Nephron progenitor cell (in vitro differentiated cells): ENCODE measurements at regions not wholly inside any gene's neighbourhood (a gene's known extent, or its start where the extent isn't known, plus 50 kb on each side); places are given as distances from the start of the nearest gene placed in this dataset.
"Not testable (repeated sequence)": the region's sequence is repeated elsewhere in the genome, so short reads cannot be mapped to it uniquely, and the experiment has no call there.

Source experiments
- DNase-seq: peaks from one replicate; pipeline ENCODE4 v3.0.0; 2021
- H3K27ac Mint-ChIP-seq: 2 replicates; pipeline ENCODE4 v1.8.0; 2021; ENCODE audit warnings: mild to moderate bottlenecking, moderate library complexity, mixed read lengths
- H3K27me3 Mint-ChIP-seq: 2 replicates; pipeline ENCODE4 v1.8.0; 2021; ENCODE audit warnings: mild to moderate bottlenecking, low read depth, mixed read lengths; ENCODE audit not compliant: poor library complexity
- H3K36me3 Mint-ChIP-seq: 2 replicates; pipeline ENCODE4 v1.8.0; 2021; ENCODE audit warnings: low read depth, mixed read lengths
- H3K4me1 Mint-ChIP-seq: 2 replicates; pipeline ENCODE4 v1.8.0; 2021; ENCODE audit warnings: mixed read lengths
- H3K4me3 Mint-ChIP-seq: 2 replicates; pipeline ENCODE4 v1.8.0; 2021; ENCODE audit warnings: mild to moderate bottlenecking, moderate library complexity, mixed read lengths
- H3K9me3 Mint-ChIP-seq: 2 replicates; pipeline ENCODE4 v1.8.0; 2021; ENCODE audit warnings: mild to moderate bottlenecking, moderate library complexity, mixed read lengths
- TF ChIP-seq, protein P1 (sequence below): fragments of 200-600 bp; sonication (generic); IDR thresholded peaks from 2 replicates; pipeline ENCODE4 v1.5.0; 2021; ENCODE audit warnings: antibody characterized with exemption

- no peak overlapping the region for H3K27ac Mint-ChIP-seq
- DNase-seq = no peak
- H3K9me3 Mint-ChIP-seq = no peaks in the 10 kb centered on the region
- no peaks in the 10 kb centered on the region for H3K36me3 Mint-ChIP-seq
- TF ChIP-seq, protein P1, sequence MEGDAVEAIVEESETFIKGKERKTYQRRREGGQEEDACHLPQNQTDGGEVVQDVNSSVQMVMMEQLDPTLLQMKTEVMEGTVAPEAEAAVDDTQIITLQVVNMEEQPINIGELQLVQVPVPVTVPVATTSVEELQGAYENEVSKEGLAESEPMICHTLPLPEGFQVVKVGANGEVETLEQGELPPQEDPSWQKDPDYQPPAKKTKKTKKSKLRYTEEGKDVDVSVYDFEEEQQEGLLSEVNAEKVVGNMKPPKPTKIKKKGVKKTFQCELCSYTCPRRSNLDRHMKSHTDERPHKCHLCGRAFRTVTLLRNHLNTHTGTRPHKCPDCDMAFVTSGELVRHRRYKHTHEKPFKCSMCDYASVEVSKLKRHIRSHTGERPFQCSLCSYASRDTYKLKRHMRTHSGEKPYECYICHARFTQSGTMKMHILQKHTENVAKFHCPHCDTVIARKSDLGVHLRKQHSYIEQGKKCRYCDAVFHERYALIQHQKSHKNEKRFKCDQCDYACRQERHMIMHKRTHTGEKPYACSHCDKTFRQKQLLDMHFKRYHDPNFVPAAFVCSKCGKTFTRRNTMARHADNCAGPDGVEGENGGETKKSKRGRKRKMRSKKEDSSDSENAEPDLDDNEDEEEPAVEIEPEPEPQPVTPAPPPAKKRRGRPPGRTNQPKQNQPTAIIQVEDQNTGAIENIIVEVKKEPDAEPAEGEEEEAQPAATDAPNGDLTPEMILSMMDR = no peak
- no peaks in the 10 kb centered on the region for H3K27me3 Mint-ChIP-seq
- H3K4me1 Mint-ChIP-seq = peaks cover 4% of the 10 kb centered on the region
- H3K4me3 Mint-ChIP-seq = no peak overlapping the region
Measured at GRCh38 chr9:68631811-68632210, 73.2 kb upstream of the PIP5K1B start.

GRCh38 chr9:68637020-68637419 lies 68.0 kb upstream of the PIP5K1B start:
- H3K4me1 Mint-ChIP-seq = no peaks in the 10 kb centered on the region
- H3K27me3 Mint-ChIP-seq = peaks cover 4% of the 10 kb centered on the region
- H3K36me3 Mint-ChIP-seq = no peaks in the 10 kb centered on the region
- no peak overlapping the region for H3K27ac Mint-ChIP-seq
- TF ChIP-seq, protein P1 = no peak
- H3K9me3 Mint-ChIP-seq = no peaks in the 10 kb centered on the region
- no peak for DNase-seq
- no peak overlapping the region for H3K4me3 Mint-ChIP-seq

DNA sequence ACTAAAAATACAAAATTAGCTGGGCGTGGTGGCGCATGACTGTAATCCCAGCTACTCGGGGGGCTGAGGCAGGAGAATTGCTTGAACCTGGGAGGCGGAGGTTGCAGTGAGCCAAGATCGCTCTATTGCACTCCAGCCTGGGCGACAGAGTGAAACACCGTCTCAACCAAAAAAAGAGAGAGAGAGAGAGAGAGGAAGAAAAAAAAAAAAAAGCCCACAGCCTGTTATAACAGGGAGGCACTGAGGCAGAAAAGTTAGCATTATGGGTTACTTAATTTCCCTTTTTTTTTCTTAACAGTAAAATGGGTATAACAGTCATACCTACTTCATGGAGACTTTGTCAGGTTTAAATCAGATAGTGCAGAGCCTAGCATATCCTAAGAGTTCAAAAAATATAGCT lies 65.8 kb upstream of the PIP5K1B start:
- not testable (repeated sequence) for H3K36me3 Mint-ChIP-seq, H3K4me3 Mint-ChIP-seq, H3K27ac Mint-ChIP-seq, DNase-seq, H3K27me3 Mint-ChIP-seq, H3K9me3 Mint-ChIP-seq
- H3K4me1 Mint-ChIP-seq = peaks cover 11% of the 10 kb centered on the region

DNA sequence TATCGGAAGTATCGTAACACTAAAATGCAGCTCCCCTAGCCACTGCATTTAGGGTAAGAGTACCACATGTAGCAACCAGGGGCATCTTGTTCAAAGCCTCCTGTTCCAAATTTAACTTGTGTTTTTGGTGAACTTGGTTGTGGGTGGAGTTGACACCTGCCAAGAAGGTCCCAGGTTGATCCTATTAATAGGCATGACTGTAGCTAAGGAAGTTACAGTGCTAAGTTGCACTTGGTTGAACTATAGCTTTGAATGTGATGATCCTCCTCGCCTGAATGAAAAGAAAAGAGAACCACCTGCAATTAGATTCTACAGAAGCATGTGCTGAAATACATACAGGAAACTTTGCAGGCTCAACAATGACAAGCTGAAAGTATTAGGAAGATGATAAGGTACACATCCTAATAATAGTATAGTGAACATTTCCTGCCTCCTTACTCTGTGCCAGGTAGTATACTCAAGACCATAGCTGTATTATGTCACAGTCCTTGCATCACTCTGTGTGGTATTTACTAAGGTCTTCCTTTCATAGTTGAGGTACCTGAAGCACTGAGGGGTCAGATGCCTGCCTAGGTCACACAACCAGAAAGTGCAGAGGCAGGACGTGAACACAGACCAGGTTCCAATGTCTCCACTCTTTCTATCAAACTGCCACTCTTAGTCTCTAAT lies 64.5 kb upstream of the PIP5K1B start:
- no peak overlapping the region for H3K27ac Mint-ChIP-seq
- H3K9me3 Mint-ChIP-seq = no peaks in the 10 kb centered on the region
- H3K4me3 Mint-ChIP-seq = no peak overlapping the region
- H3K36me3 Mint-ChIP-seq = no peaks in the 10 kb centered on the region
- TF ChIP-seq, protein P1 = no peak
- H3K27me3 Mint-ChIP-seq = peaks cover 9% of the 10 kb centered on the region
- no peak for DNase-seq
- peaks cover 12% of the 10 kb centered on the region for H3K4me1 Mint-ChIP-seq

- H3K27me3 Mint-ChIP-seq = peaks cover 4% of the 10 kb centered on the region
- no peaks in the 10 kb centered on the region for H3K36me3 Mint-ChIP-seq
- H3K9me3 Mint-ChIP-seq = no peaks in the 10 kb centered on the region
- no peak overlapping the region for H3K4me3 Mint-ChIP-seq
- no peak overlapping the region for H3K27ac Mint-ChIP-seq
- TF ChIP-seq, protein P1 = no peak
- DNase-seq = no peak
- H3K4me1 Mint-ChIP-seq = peaks cover 12% of the 10 kb centered on the region
Measured at GRCh38 chr9:68643901-68644809, 60.9 kb upstream of the PIP5K1B start.

DNA sequence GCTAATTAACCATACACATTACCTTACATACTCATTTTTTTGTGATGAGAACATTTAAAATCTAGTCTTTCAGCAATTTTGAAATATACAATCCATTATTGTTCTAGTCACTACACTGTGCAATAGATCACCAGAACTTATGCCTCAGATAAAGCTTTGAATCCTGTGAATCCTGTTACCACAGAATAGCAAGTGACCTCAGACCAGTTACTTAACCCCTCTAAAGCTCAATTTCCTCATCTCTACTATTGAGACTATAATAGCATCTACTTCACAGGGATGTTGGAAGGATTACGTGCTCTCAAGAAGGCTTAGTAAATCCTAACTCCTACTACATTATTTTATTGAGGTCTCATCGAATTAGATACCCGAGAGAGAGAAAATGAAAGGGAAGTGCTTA lies 60.2 kb upstream of the PIP5K1B start:
- Mint-ChIP-seq H3K4me3 (no peak overlapping the region), H3K4me1 (peaks cover 12% of the 10 kb centered on the region), H3K9me3 (no peaks in the 10 kb centered on the region), H3K36me3 (no peaks in the 10 kb centered on the region), H3K27ac (no peak overlapping the region), H3K27me3 (peaks cover 4% of the 10 kb centered on the region)
- TF ChIP-seq, protein P1 = no peak
- no peak for DNase-seq
